ENCODE measurements at regions not wholly inside any gene's neighbourhood (a gene's known extent, or its start where the extent isn't known, plus 50 kb on each side); places are given as distances from the start of the nearest gene placed in this dataset.

- no peak for DNase-seq (ENCODE audit: extremely low read depth, low read depth, low spot score)
Observed at GRCh38 chr1:47696737-47697441, 259.0 kb downstream of the FOXD2 start.

- DNase-seq (ENCODE audit: extremely low read depth, low read depth, low spot score) = no peak
Observed at GRCh38 chr1:47697616-47698335, 259.9 kb downstream of the FOXD2 start.

- no peak for DNase-seq (ENCODE audit: extremely low read depth, low read depth, low spot score)
Observed at GRCh38 chr1:47699492-47700235, 261.8 kb downstream of the FOXD2 start.

- DNase-seq (ENCODE audit: extremely low read depth, low read depth, low spot score) = no peak
Observed at GRCh38 chr1:47701283-47701682, 263.4 kb downstream of the FOXD2 start.

GRCh38 chr1:47701741-47702515 is 264.1 kb downstream of the FOXD2 start:
- no peak for DNase-seq (ENCODE audit: extremely low read depth, low read depth, low spot score)

GRCh38 chr1:47703156-47703825 is 265.4 kb downstream of the FOXD2 start:
- no peak for DNase-seq (ENCODE audit: extremely low read depth, low read depth, low spot score)

GRCh38 chr1:47703981-47704596 is 266.2 kb downstream of the FOXD2 start:
- no peak for DNase-seq (ENCODE audit: extremely low read depth, low read depth, low spot score)

- no peak for DNase-seq (ENCODE audit: extremely low read depth, low read depth, low spot score)
Observed at GRCh38 chr1:47705517-47706130, 267.8 kb downstream of the FOXD2 start.

- DNase-seq (ENCODE audit: extremely low read depth, low read depth, low spot score) = no peak
Observed at GRCh38 chr1:47707503-47707902, 269.7 kb downstream of the FOXD2 start.

- no peak for DNase-seq (ENCODE audit: extremely low read depth, low read depth, low spot score)
Observed at GRCh38 chr1:47708019-47708535, 270.2 kb downstream of the FOXD2 start.

GRCh38 chr1:47708658-47709018 is 270.8 kb downstream of the FOXD2 start:
- DNase-seq (ENCODE audit: extremely low read depth, low read depth, low spot score) = no peak

GRCh38 chr1:47709019-47709871 is 271.4 kb downstream of the FOXD2 start:
- DNase-seq (ENCODE audit: extremely low read depth, low read depth, low spot score) = no peak

- no peak for DNase-seq (ENCODE audit: extremely low read depth, low read depth, low spot score)
Observed at GRCh38 chr1:47709872-47710231, 272.0 kb downstream of the FOXD2 start.

- DNase-seq (ENCODE audit: extremely low read depth, low read depth, low spot score) = no peak
Observed at GRCh38 chr1:47710329-47711071, 272.7 kb downstream of the FOXD2 start.
